ENCODE measurements at regions not wholly inside any gene's neighbourhood (a gene's known extent, or its start where the extent isn't known, plus 50 kb on each side); places are given as distances from the start of the nearest gene placed in this dataset.
"Not testable (repeated sequence)": the region's sequence is repeated elsewhere in the genome, so short reads cannot be mapped to it uniquely, and the experiment has no call there.

DNA sequence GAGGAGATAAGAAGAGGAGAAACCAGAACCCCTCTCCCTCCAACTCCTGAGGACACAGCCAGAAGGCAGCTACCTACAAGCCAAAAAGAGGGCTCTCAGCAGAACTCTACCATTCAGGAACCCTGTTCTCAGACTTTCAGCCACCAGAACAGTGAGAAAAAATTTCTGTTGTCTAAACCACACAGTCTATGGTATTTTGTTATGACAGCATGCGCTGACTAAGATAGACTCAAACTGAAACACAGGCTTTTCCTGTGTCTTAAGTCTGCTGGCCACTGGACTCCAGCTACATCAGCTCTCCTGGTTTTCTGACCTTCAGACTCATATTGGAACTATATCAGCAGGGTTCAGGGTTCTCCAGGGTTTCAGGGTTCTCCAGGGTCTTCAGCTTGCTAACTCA lies 126.5 kb upstream of the TNFSF4 start:
- no peak for DNase-seq (ENCODE audit: low read depth)
- H3K4me3 ChIP-seq (ENCODE audit: low read depth, low read length), result no peak overlapping the region

DNA sequence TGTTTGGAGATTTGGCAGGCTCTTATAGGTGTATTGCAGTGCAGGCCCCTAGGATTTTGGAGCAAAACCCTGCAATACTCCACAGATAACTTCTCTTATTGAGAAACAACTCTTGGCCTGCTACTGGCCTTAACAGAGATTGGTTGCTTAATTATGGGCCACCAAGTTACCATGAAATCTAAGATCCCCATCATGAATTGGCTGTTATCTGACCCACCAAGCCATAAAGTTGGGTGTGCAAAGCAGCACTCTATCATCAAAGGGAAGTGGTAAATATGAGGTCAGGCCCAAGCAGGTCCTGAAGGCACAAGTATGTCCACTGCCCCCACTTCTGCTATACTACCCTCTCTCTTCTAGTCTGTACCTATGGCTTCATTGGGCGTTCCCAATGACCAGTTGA lies 130.0 kb upstream of the TNFSF4 start:
- no peak overlapping the region for H3K4me3 ChIP-seq (ENCODE audit: low read depth, low read length)
- no peak for DNase-seq (ENCODE audit: low read depth)

- no peak overlapping the region for H3K4me3 ChIP-seq (ENCODE audit: low read depth, low read length)
These were observed 134.2 kb upstream of the TNFSF4 start for GRCh38 chr1:173341307-173341706.

GRCh38 chr1:173341971-173342370 lies 134.8 kb upstream of the TNFSF4 start:
- DNase-seq (ENCODE audit: low read depth), result no peak
- H3K4me3 ChIP-seq (ENCODE audit: low read depth, low read length), result no peak overlapping the region

More at GRCh38 chr1:173341307-173341706, 134.2 kb upstream of the TNFSF4 start:
- peak; percentile 37 for DNase-seq (ENCODE audit: low read depth)

DNA sequence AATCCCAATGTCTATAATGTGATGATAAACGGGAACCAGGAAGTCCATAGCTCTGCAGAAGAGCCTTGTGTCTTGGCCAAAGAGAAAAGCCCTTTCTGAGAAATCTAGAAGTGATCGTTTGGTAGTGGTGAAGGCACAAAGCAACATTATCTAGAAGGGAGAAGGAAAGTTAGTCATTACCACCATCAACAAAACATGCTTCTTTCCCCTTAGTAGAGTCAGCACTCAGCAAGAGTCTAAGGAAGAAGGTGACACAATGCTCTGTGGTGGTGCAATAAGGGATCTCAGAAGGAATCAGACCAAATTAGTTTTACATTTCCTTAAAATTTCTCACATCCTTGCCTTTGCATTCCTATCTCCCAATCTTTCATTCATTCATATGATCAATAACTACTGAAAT lies 134.4 kb upstream of the PRDX6 start:
- H3K4me3 ChIP-seq (ENCODE audit: low read depth, low read length), result no peak overlapping the region
- no peak for DNase-seq (ENCODE audit: low read depth)

- no peak for DNase-seq (ENCODE audit: low read depth)
- no peak overlapping the region for H3K4me3 ChIP-seq (ENCODE audit: low read depth, low read length)
These were observed 132.9 kb upstream of the PRDX6 start for GRCh38 chr1:173344034-173344743.

- DNase-seq (ENCODE audit: low read depth), result no peak
These were observed 129.8 kb upstream of the PRDX6 start for GRCh38 chr1:173347282-173347818.

DNA sequence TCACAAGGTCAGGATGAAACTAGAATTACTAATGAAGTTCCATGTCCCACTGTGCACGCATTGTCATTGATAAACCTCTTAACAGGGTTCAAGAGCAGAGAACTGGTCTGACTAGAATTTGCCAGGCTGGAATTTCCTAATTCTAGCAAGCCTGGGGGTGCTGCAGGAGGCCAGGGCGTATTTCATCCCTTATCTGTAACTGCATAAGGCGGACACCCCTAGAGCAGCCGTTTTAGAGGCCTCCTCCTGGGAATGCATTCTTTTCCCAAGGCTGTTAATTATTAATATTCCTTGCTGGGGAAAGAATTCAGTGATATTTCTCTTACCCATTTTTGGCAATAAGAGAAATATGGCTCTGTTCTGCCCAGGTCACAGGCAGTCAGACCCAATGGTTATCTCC lies 124.5 kb upstream of the PRDX6 start:
- not testable (repeated sequence) for H3K4me3 ChIP-seq (ENCODE audit: low read depth, low read length); DNase-seq (ENCODE audit: low read depth)

More at GRCh38 chr1:173347282-173347818, 129.8 kb upstream of the PRDX6 start:
- no peak overlapping the region for H3K4me3 ChIP-seq (ENCODE audit: low read depth, low read length)

GRCh38 chr1:173353350-173353749 lies 123.8 kb upstream of the PRDX6 start:
- no peak for DNase-seq (ENCODE audit: low read depth)
- no peak overlapping the region for H3K4me3 ChIP-seq (ENCODE audit: low read depth, low read length)

DNA sequence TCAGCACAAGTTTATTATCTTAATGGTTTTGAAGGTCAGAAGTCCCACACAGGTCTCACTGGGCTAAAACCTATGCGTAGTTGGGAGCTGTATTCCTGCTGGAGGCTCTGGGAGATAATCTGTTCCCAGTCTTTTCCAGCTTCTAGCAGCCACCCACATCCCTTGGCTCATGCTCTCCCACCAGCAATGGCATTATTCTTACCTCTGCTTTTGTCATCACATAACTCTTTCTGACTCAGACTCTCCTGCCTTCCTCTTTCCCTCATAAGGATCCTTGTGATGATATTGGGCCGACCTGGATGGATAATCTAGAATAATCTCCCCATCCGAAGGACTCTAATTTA lies 122.2 kb upstream of the PRDX6 start:
- H3K4me3 ChIP-seq (ENCODE audit: low read depth, low read length), result no peak overlapping the region
- DNase-seq (ENCODE audit: low read depth), result no peak

DNA sequence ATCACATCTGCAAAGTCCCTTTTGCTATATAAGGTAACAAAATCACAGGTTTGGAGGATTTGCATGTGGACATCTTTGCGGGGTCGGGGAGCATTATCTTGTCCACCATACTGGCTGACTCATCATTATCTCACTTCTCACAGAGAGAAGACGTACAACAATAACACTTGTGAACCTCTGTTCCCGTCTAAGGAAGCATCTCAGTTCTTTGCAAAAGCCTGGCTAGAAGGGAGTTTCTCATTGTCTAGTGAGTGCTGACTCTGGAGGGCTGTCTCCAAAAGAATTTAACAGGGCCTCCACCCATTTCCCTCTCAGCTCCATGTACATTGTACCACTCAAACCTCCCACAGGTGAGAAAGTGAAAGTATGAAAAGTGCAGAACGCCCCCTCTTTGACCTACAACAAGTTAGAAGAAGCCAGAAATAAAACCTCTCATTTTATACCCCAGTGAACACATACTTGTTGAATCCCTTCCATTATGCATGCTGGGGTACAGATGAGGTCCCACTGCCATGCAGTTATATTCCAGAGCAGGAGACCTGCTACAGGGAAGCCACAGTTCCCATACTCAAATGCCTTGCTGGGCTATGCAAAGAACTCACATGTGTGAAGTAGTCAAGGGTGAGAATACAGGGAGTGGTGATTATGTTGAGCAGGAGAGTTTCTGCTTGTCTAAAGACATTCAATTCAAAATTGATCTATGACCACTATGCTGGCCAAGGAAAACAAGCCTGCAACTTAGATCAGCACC lies 121.7 kb upstream of the PRDX6 start:
- no peak for DNase-seq (ENCODE audit: low read depth)
- H3K4me3 ChIP-seq (ENCODE audit: low read depth, low read length), result no peak overlapping the region

- DNase-seq (ENCODE audit: low read depth), result peak; percentile 25
- no peak overlapping the region for H3K4me3 ChIP-seq (ENCODE audit: low read depth, low read length)
These were observed 120.9 kb upstream of the PRDX6 start for GRCh38 chr1:173356191-173356762.

DNA sequence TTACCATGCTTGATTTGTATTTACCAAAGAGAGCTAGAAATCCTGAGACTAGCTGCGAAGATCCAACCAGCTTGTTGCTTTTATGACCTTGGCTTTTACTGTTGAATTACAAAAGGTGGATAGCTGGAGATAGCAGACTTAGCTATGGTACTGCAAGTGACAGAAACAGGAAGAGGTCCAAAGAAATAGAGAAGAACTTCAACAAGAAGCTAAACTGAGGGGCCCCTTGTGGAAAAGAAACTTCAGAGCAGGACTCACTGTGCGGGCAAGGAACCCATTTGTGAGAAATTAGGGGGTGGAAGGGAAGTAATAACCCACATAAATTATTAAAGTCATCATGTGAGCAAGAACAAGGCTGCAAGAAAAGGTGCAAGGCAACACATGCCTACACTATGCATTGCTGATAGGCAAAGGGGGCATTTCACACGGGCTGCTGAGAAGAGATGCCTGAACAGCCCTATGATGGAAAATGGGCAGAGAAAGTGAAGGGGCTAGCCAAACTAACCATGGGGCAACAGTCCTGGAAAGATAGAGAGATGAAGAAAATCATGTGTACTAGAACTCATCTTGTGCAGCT lies 116.6 kb upstream of the PRDX6 start:
- DNase-seq (ENCODE audit: low read depth), result no peak
- H3K4me3 ChIP-seq (ENCODE audit: low read depth, low read length), result no peak overlapping the region

DNA sequence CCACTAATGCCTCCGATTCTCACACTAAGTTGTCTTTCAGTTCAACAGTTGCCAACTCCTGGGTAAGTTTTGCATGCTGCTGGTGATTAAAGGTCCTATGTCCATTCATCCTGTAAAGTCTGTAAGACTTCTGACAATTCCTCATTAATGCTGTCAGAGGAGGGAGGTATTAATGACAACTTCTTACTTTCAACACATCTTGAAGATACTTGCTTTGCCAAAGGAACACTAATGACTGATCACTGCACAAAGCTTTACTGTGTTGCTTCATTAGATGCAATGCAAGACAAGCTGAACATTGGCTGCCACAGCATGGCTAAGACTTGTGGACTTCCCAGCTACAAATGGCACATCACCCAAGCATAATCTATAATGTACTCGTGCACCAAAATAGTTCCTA lies 114.6 kb upstream of the PRDX6 start:
- no peak overlapping the region for H3K4me3 ChIP-seq (ENCODE audit: low read depth, low read length)
- no peak for DNase-seq (ENCODE audit: low read depth)

DNA sequence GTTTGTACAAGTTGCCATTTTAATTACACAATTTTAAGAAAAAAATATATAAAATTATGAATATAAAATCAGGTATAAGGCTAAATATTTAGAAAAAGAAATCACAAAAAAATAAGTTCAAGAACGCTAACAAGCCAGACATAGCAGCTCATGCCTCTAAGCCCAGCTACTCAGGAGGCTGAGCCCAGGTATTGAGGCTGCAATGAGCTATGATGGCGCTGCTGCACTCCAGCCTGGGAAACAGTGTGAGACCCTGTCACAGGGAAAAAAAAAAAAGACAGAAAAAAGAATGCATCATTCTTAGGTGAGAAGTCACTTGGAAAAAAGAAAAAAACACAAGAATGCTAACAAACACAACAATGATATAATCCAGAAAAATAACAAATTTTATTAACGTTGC lies 112.3 kb upstream of the PRDX6 start:
- DNase-seq (ENCODE audit: low read depth), result no peak
- H3K4me3 ChIP-seq (ENCODE audit: low read depth, low read length), result no peak overlapping the region

GRCh38 chr1:173365341-173365740 lies 111.8 kb upstream of the PRDX6 start:
- no peak overlapping the region for H3K4me3 ChIP-seq (ENCODE audit: low read depth, low read length)
- DNase-seq (ENCODE audit: low read depth), result no peak

DNA sequence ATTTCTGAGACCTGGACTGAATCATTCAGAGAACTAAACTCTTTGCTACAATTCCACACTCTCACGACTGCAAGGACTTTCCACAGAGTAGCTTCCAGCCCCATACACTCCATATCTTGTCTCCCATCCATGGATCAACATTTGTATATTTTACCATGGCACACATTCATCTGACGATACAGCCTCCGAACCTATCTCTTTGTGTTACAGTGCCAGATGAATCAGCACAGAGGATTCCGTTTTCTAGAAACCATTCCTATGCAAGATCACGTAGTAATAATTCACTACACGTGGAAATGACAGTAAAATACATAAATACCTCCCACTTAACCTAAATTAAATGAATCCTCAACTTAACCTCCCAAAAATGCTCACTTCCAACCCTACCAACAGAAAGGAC lies 110.0 kb upstream of the PRDX6 start:
- no peak for DNase-seq (ENCODE audit: low read depth)
- H3K4me3 ChIP-seq (ENCODE audit: low read depth, low read length), result no peak overlapping the region

- DNase-seq (ENCODE audit: low read depth); H3K4me3 ChIP-seq (ENCODE audit: low read depth, low read length): not testable (repeated sequence)
These were observed 106.5 kb upstream of the PRDX6 start for GRCh38 chr1:173370586-173370985.

DNA sequence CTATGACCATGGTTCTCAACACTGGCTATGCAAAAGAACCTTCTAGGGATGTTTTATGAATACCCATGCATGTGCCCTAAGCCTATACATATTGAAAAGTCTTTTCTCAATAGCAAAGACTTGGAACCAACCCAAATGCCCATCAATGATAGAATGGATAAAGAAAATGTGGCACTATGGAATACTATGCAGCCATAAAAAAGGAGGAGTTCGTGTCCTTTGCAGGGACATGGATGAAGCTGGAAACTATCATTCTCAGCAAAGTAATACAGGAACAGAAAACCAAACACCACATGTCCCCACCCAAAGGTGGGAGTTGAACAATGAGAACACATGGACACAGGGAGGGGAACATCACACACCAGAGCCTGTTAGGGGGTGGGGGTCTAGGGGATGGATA lies 101.1 kb upstream of the PRDX6 start:
- not testable (repeated sequence) for H3K4me3 ChIP-seq (ENCODE audit: low read depth, low read length); DNase-seq (ENCODE audit: low read depth)

- no peak for DNase-seq (ENCODE audit: low read depth)
- H3K4me3 ChIP-seq (ENCODE audit: low read depth, low read length), result no peak overlapping the region
These were observed 99.9 kb upstream of the PRDX6 start for GRCh38 chr1:173377266-173377665.
